ENCODE measurements at regions not wholly inside any gene's neighbourhood (a gene's known extent, or its start where the extent isn't known, plus 50 kb on each side); places are given as distances from the start of the nearest gene placed in this dataset.

- DNase-seq (ENCODE audit: low read depth in 2 of 2), result no peak
Measured at GRCh38 chr14:34246206-34246605, 215.8 kb downstream of the SPTSSA start.

- DNase-seq (ENCODE audit: low read depth in 2 of 2), result no peak
Measured at GRCh38 chr14:34243401-34243800, 218.6 kb downstream of the SPTSSA start.

- no peak for DNase-seq (ENCODE audit: low read depth in 2 of 2)
Measured at GRCh38 chr14:34243001-34243400, 219.0 kb downstream of the SPTSSA start.

GRCh38 chr14:34241185-34241711 lies 220.8 kb downstream of the SPTSSA start:
- DNase-seq (ENCODE audit: low read depth in 2 of 2), result no peak

- DNase-seq (ENCODE audit: low read depth in 2 of 2), result no peak
Measured at GRCh38 chr14:34238610-34239009, 223.4 kb downstream of the SPTSSA start.

GRCh38 chr14:34237677-34238076 lies 224.4 kb downstream of the SPTSSA start:
- DNase-seq (ENCODE audit: low read depth in 2 of 2), result no peak

- no peak for DNase-seq (ENCODE audit: low read depth in 2 of 2)
Measured at GRCh38 chr14:34237081-34237480, 225.0 kb downstream of the SPTSSA start.

- no peak for DNase-seq (ENCODE audit: low read depth in 2 of 2)
Measured at GRCh38 chr14:34235643-34236300, 226.3 kb downstream of the SPTSSA start.

GRCh38 chr14:34234258-34234657 lies 227.8 kb downstream of the SPTSSA start:
- DNase-seq (ENCODE audit: low read depth in 2 of 2), result no peak

- no peak for DNase-seq (ENCODE audit: low read depth in 2 of 2)
Measured at GRCh38 chr14:34233619-34234018, 228.4 kb downstream of the SPTSSA start.

- DNase-seq (ENCODE audit: low read depth in 2 of 2), result no peak
Measured at GRCh38 chr14:34232790-34233189, 229.2 kb downstream of the SPTSSA start.

- DNase-seq (ENCODE audit: low read depth in 2 of 2), result no peak
Measured at GRCh38 chr14:34231626-34232025, 230.4 kb downstream of the SPTSSA start.

- DNase-seq (ENCODE audit: low read depth in 2 of 2), result no peak
Measured at GRCh38 chr14:34229140-34229539, 232.9 kb downstream of the SPTSSA start.

- DNase-seq (ENCODE audit: low read depth in 2 of 2), result no peak
Measured at GRCh38 chr14:34228650-34228976, 233.4 kb downstream of the SPTSSA start.

GRCh38 chr14:34227834-34228649 lies 234.0 kb downstream of the SPTSSA start:
- peak; percentile 5 to 10 for DNase-seq (ENCODE audit: low read depth in 2 of 2)

- DNase-seq (ENCODE audit: low read depth in 2 of 2), result no peak
Measured at GRCh38 chr14:34224221-34224620, 237.8 kb downstream of the SPTSSA start.

- DNase-seq (ENCODE audit: low read depth in 2 of 2), result no peak
Measured at GRCh38 chr14:34223373-34224148, 238.5 kb downstream of the SPTSSA start.

- no peak for DNase-seq (ENCODE audit: low read depth in 2 of 2)
Measured at GRCh38 chr14:34222867-34223266, 239.2 kb downstream of the SPTSSA start.

GRCh38 chr14:34222122-34222521 lies 239.9 kb downstream of the SPTSSA start:
- no peak for DNase-seq (ENCODE audit: low read depth in 2 of 2)

GRCh38 chr14:34220921-34221320 lies 241.1 kb downstream of the SPTSSA start:
- no peak for DNase-seq (ENCODE audit: low read depth in 2 of 2)

GRCh38 chr14:34220378-34220706 lies 241.7 kb downstream of the SPTSSA start:
- DNase-seq (ENCODE audit: low read depth in 2 of 2), result no peak

- no peak for DNase-seq (ENCODE audit: low read depth in 2 of 2)
Measured at GRCh38 chr14:34219661-34220377, 242.2 kb downstream of the SPTSSA start.

Measured in fibroblast of skin of left quadriceps (primary cell).